ENCODE measurements at regions not wholly inside any gene's neighbourhood (a gene's known extent, or its start where the extent isn't known, plus 50 kb on each side); places are given as distances from the start of the nearest gene placed in this dataset.

GRCh38 chr2:42927334-42928160 lies 135.2 kb upstream of the HAAO start:
- no peaks in the 10 kb centered on the region for H3K27me3 ChIP-seq (ENCODE audit: control insufficient read depth, insufficient read depth, low read length)
- no peaks in the 10 kb centered on the region for H3K36me3 ChIP-seq (ENCODE audit: control insufficient read depth, insufficient read depth, low read length)
- H3K9ac ChIP-seq: no peak overlapping the region
- H3K4me1 ChIP-seq: peaks cover 7% of the 10 kb centered on the region
- no peak overlapping the region for H2AFZ ChIP-seq
- H3K4me3 ChIP-seq (ENCODE audit: low read depth, low read length): no peak overlapping the region
- no peak for TF ChIP-seq CTCF (IDR thresholded peaks at IDR 0.05)
- no peaks in the 10 kb centered on the region for H3K9me3 ChIP-seq (ENCODE audit: control insufficient read depth, low read length)
- H3K4me2 ChIP-seq (ENCODE audit: low read length): no peak overlapping the region
- H3K79me2 ChIP-seq: no peaks in the 10 kb centered on the region
- peak overlapping the region; percentile 59 for H3K27ac ChIP-seq

- no peak overlapping the region for H3K4me2 ChIP-seq (ENCODE audit: low read length)
- TF ChIP-seq CTCF (IDR thresholded peaks at IDR 0.05): no peak
- no peaks in the 10 kb centered on the region for H3K27me3 ChIP-seq (ENCODE audit: control insufficient read depth, insufficient read depth, low read length)
- H3K4me1 ChIP-seq: peaks cover 7% of the 10 kb centered on the region
- peak overlapping the region; percentile 59 for H3K27ac ChIP-seq
- H3K9ac ChIP-seq: no peak overlapping the region
- no peaks in the 10 kb centered on the region for H3K79me2 ChIP-seq
- H3K9me3 ChIP-seq (ENCODE audit: control insufficient read depth, low read length): no peaks in the 10 kb centered on the region
- H2AFZ ChIP-seq: no peak overlapping the region
- H3K36me3 ChIP-seq (ENCODE audit: control insufficient read depth, insufficient read depth, low read length): no peaks in the 10 kb centered on the region
- H3K4me3 ChIP-seq (ENCODE audit: low read depth, low read length): no peak overlapping the region
These were observed 134.3 kb upstream of the HAAO start for GRCh38 chr2:42926434-42927333.

GRCh38 chr2:42925742-42926433 lies 133.5 kb upstream of the HAAO start:
- H3K9ac ChIP-seq: no peak overlapping the region
- peaks cover 7% of the 10 kb centered on the region for H3K4me1 ChIP-seq

GRCh38 chr2:42924418-42924886 lies 132.1 kb upstream of the HAAO start:
- no peaks in the 10 kb centered on the region for H3K9me3 ChIP-seq (ENCODE audit: control insufficient read depth, low read length)
- no peaks in the 10 kb centered on the region for H3K27me3 ChIP-seq (ENCODE audit: control insufficient read depth, insufficient read depth, low read length)
- no peaks in the 10 kb centered on the region for H3K36me3 ChIP-seq (ENCODE audit: control insufficient read depth, insufficient read depth, low read length)
- H3K4me2 ChIP-seq (ENCODE audit: low read length): no peak overlapping the region
- H3K4me1 ChIP-seq: peaks cover 7% of the 10 kb centered on the region
- no peak for TF ChIP-seq CTCF (IDR thresholded peaks at IDR 0.05)
- H3K79me2 ChIP-seq: no peaks in the 10 kb centered on the region
- no peak overlapping the region for H3K9ac ChIP-seq
- no peak overlapping the region for H2AFZ ChIP-seq
- H3K27ac ChIP-seq: peak overlapping the region; percentile 70
- H3K4me3 ChIP-seq (ENCODE audit: low read depth, low read length): no peak overlapping the region

More at GRCh38 chr2:42925742-42926433, 133.5 kb upstream of the HAAO start:
- H3K27me3 ChIP-seq (ENCODE audit: control insufficient read depth, insufficient read depth, low read length): no peaks in the 10 kb centered on the region
- no peaks in the 10 kb centered on the region for H3K79me2 ChIP-seq
- no peak overlapping the region for H3K4me2 ChIP-seq (ENCODE audit: low read length)
- TF ChIP-seq CTCF (IDR thresholded peaks at IDR 0.05): no peak
- peak overlapping the region; percentile 70 for H3K27ac ChIP-seq
- H3K9me3 ChIP-seq (ENCODE audit: control insufficient read depth, low read length): no peaks in the 10 kb centered on the region
- H3K36me3 ChIP-seq (ENCODE audit: control insufficient read depth, insufficient read depth, low read length): no peaks in the 10 kb centered on the region
- H3K4me3 ChIP-seq (ENCODE audit: low read depth, low read length): no peak overlapping the region
- H2AFZ ChIP-seq: no peak overlapping the region

Measured in parathyroid adenoma (tissue), 2 donors.